ENCODE measurements at regions not wholly inside any gene's neighbourhood (a gene's known extent, or its start where the extent isn't known, plus 50 kb on each side); places are given as distances from the start of the nearest gene placed in this dataset.
A peak's percentile ranks its signal among the peaks of the same experiment; 100 is the strongest.
"Not testable (repeated sequence)": the region's sequence is repeated elsewhere in the genome, so short reads cannot be mapped to it uniquely, and the experiment has no call there.

DNA sequence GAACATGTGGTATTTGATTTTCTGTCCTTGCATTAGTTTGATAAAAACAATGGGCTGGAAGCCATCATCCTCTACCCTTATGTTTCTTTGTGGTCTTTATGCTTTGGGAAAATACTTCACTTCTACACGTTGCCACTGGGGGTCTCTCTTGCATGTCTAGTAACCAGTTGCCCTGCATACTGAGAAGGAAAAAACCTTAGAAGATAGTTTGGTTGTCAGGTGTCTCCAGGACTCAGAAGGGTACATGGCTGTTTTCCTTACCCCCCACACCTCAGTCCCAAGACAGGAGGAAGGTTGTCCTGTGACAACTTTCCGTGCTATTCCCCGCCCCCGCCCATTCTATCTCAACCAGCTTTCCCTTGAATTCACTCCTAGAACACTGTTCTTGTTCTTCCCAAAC, 62.1 kb upstream of the LANCL3 start:
- H3K4me1 ChIP-seq = no peaks in the 10 kb centered on the region
- no peaks in the 10 kb centered on the region for H3K36me3 ChIP-seq
- H3K27me3 ChIP-seq = no peaks in the 10 kb centered on the region
- no peak for DNase-seq
- TF ChIP-seq, protein P1, sequence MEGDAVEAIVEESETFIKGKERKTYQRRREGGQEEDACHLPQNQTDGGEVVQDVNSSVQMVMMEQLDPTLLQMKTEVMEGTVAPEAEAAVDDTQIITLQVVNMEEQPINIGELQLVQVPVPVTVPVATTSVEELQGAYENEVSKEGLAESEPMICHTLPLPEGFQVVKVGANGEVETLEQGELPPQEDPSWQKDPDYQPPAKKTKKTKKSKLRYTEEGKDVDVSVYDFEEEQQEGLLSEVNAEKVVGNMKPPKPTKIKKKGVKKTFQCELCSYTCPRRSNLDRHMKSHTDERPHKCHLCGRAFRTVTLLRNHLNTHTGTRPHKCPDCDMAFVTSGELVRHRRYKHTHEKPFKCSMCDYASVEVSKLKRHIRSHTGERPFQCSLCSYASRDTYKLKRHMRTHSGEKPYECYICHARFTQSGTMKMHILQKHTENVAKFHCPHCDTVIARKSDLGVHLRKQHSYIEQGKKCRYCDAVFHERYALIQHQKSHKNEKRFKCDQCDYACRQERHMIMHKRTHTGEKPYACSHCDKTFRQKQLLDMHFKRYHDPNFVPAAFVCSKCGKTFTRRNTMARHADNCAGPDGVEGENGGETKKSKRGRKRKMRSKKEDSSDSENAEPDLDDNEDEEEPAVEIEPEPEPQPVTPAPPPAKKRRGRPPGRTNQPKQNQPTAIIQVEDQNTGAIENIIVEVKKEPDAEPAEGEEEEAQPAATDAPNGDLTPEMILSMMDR (IDR thresholded peaks at IDR 0.05; ENCODE audit: low read depth, low read length) = peak; percentile 49
- H3K4me3 ChIP-seq (ENCODE audit: low read depth, low read length) = no peak overlapping the region
- H3K9me3 ChIP-seq = no peaks in the 10 kb centered on the region

DNA sequence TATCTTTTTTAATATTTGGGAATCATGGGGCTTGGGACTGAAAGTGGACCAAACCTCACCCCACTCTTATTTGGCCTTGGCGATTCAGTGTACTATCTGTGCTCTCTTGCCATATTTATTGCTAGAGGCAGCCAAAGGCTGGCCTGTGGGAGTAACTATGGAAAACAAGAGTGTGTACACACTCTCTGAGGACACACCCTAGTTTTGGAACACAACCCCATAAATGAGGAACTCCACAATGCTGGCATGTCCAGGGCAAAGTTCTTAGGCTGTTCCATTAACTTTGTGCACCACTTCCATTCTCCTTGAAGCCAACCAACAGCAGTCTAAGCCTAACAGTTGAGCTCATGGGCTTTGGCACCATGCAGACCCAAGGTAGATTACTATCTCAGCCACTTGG, 54.9 kb upstream of the LANCL3 start:
- not testable (repeated sequence) for H3K4me1 ChIP-seq; H3K36me3 ChIP-seq; H3K4me3 ChIP-seq (ENCODE audit: low read depth, low read length); H3K9me3 ChIP-seq; DNase-seq; H3K27me3 ChIP-seq

DNA sequence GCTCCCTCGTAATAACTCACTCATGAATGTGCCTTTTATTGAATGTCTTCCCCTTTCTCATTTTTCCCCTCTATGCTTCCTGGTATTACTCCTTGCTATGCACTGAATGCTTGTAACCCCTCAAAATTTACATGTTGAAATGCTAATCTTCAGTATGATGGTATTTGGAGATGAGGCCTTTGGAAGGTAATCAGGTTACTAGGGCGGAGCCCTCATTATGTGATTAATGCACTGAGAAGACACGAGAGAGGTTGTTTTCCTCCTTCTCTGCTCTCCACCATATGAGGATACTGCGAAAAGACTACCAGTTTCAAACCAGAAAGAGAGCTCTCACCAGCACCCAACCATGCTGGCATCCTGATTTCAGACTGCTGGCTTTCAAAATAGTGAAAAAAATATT, 52.2 kb upstream of the LANCL3 start:
- not testable (repeated sequence) for H3K36me3 ChIP-seq; H3K27me3 ChIP-seq; H3K4me3 ChIP-seq (ENCODE audit: low read depth, low read length); H3K9me3 ChIP-seq; H3K4me1 ChIP-seq; DNase-seq

DNA sequence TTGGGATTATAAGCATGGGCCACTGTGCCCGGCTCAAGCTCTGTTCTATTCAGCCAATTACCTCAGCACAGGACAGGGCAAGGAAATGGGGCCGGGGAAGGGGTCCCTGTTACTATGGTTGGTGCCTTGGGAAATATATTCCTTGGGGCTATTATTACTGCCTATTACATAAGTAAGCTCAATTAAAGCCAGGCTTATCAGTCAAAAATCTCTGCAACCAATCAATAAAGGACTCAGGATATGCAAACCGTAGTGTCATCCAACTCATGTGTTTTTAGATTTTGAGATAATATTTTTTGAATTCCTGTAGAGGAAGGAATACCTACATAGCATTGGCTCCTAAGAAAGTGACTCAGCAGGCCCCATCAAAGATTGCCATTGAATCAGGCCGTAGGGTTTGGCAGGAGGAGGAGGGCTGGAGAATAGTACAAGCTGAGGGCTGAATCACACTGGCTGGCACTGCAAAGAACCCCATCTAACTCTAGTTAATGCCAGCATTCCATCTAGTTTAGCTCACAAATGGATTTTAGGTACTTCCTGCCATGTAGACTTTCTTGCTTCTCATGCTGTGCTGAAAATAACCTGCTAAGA, 50.5 kb upstream of the LANCL3 start:
- not testable (repeated sequence) for DNase-seq; H3K27me3 ChIP-seq; H3K4me1 ChIP-seq; H3K4me3 ChIP-seq (ENCODE audit: low read depth, low read length); H3K36me3 ChIP-seq; H3K9me3 ChIP-seq

Measured in BE2C (cell line).